ENCODE measurements at regions not wholly inside any gene's neighbourhood (a gene's known extent, or its start where the extent isn't known, plus 50 kb on each side); places are given as distances from the start of the nearest gene placed in this dataset.

DNA sequence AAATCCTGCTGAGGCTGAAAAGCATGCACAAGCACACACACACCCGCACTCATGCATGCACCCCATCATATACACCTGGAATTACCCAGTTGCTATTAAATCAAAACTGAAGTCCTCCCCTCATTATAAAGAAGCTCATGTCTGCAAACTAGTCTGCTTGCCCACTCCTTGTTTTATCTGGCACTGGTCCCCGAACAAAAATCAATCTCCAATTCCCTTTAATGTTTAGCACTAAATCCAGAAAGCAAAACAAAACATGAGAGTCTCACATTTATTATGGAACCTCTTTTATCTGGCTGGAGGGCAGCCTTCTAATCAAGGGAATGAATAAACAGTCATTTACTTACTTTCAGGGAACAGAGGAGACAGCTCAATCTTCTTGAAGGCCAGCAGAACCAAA is 1093.4 kb upstream of the FLRT2 start:
- CTCF ChIA-PET: no interaction called here
- BruUV-seq (replicated peaks): no TSS peak
- no peak for DNase-seq (ENCODE audit: low read depth, low spot score)

DNA sequence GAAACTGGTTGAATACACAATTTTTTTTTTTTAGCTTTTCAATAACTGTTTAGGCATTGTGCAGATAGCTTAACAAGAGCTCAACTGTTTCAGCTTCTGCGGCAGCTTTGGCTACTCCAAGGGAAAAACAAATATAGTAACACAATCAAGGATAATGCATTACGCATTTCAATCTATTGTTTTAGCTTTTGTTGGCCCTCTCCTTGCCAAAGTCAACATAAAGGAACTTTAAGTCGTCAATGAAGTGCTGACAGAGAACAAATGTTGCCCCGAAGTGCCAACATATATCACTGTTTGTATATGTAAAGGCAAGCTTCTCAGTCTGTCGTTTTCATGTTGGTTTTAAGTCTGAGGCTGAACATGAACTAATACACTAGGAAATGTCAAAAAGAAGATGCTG is 1087.4 kb upstream of the FLRT2 start:
- BruUV-seq (replicated peaks): no TSS peak
- intact Hi-C loops (cut with micrococcal nuclease; ENCODE audit: unreplicated experiment): no loop called here
- H3K9me3 ChIP-seq (ENCODE audit: control insufficient read depth, insufficient read depth, low read depth, low read length): no peaks in the 10 kb centered on the region

More for the DNA sequence above, 1093.4 kb upstream of the FLRT2 start:
- H3K27me3 ChIP-seq (ENCODE audit: control insufficient read depth, insufficient read depth, low read length): no peaks in the 10 kb centered on the region
- ATAC-seq: no peak
- no peaks in the 10 kb centered on the region for H3K4me1 ChIP-seq (ENCODE audit: control insufficient read depth, insufficient read depth, low read length)
- TF ChIP-seq, protein P1, sequence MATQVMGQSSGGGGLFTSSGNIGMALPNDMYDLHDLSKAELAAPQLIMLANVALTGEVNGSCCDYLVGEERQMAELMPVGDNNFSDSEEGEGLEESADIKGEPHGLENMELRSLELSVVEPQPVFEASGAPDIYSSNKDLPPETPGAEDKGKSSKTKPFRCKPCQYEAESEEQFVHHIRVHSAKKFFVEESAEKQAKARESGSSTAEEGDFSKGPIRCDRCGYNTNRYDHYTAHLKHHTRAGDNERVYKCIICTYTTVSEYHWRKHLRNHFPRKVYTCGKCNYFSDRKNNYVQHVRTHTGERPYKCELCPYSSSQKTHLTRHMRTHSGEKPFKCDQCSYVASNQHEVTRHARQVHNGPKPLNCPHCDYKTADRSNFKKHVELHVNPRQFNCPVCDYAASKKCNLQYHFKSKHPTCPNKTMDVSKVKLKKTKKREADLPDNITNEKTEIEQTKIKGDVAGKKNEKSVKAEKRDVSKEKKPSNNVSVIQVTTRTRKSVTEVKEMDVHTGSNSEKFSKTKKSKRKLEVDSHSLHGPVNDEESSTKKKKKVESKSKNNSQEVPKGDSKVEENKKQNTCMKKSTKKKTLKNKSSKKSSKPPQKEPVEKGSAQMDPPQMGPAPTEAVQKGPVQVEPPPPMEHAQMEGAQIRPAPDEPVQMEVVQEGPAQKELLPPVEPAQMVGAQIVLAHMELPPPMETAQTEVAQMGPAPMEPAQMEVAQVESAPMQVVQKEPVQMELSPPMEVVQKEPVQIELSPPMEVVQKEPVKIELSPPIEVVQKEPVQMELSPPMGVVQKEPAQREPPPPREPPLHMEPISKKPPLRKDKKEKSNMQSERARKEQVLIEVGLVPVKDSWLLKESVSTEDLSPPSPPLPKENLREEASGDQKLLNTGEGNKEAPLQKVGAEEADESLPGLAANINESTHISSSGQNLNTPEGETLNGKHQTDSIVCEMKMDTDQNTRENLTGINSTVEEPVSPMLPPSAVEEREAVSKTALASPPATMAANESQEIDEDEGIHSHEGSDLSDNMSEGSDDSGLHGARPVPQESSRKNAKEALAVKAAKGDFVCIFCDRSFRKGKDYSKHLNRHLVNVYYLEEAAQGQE (IDR thresholded peaks at IDR 0.05; ENCODE audit: insufficient read depth in 1 of 2, low read depth in 2 of 2, low read length in 1 of 2): no peak
- TF ChIP-seq SIN3A (IDR thresholded peaks at IDR 0.05; ENCODE audit: borderline replicate concordance, insufficient read depth, low read depth, low read length) (no peak), TCF7L2 (IDR thresholded peaks at IDR 0.05; ENCODE audit: low read depth, low read length) (no peak), POLR2AphosphoS5 (IDR thresholded peaks at IDR 0.05; ENCODE audit: low read depth, low read length) (no peak)
- TF ChIP-seq, protein P2, sequence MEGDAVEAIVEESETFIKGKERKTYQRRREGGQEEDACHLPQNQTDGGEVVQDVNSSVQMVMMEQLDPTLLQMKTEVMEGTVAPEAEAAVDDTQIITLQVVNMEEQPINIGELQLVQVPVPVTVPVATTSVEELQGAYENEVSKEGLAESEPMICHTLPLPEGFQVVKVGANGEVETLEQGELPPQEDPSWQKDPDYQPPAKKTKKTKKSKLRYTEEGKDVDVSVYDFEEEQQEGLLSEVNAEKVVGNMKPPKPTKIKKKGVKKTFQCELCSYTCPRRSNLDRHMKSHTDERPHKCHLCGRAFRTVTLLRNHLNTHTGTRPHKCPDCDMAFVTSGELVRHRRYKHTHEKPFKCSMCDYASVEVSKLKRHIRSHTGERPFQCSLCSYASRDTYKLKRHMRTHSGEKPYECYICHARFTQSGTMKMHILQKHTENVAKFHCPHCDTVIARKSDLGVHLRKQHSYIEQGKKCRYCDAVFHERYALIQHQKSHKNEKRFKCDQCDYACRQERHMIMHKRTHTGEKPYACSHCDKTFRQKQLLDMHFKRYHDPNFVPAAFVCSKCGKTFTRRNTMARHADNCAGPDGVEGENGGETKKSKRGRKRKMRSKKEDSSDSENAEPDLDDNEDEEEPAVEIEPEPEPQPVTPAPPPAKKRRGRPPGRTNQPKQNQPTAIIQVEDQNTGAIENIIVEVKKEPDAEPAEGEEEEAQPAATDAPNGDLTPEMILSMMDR (IDR thresholded peaks at IDR 0.05): no peak
- intact Hi-C loops (cut with micrococcal nuclease; ENCODE audit: unreplicated experiment) (no loop called here), in situ Hi-C loops (cut with HindIII; ENCODE audit: low pct_unique_long_range_greater_than_20kb, low sequenced_read_pairs) (no loop called here)
- H3K27ac ChIP-seq (ENCODE audit: low read length): no peak overlapping the region
- POLR2A ChIA-PET: no interaction called here
- no peaks in the 10 kb centered on the region for H3K36me3 ChIP-seq (ENCODE audit: control insufficient read depth, insufficient read depth, low read length)
- no peaks in the 10 kb centered on the region for H3K9me3 ChIP-seq (ENCODE audit: control insufficient read depth, insufficient read depth, low read depth, low read length)
- H3K4me3 ChIP-seq (ENCODE audit: low read depth in 2 of 2, low read length in 2 of 2): no peak overlapping the region

More for the DNA sequence above, 1087.4 kb upstream of the FLRT2 start:
- no peaks in the 10 kb centered on the region for H3K27me3 ChIP-seq (ENCODE audit: control insufficient read depth, insufficient read depth, low read length)
- ATAC-seq: no peak
- no peaks in the 10 kb centered on the region for H3K36me3 ChIP-seq (ENCODE audit: control insufficient read depth, insufficient read depth, low read length)
- POLR2A ChIA-PET: no interaction called here
- no peak overlapping the region for H3K4me3 ChIP-seq (ENCODE audit: low read depth in 2 of 2, low read length in 2 of 2)
- no peak overlapping the region for H3K27ac ChIP-seq (ENCODE audit: low read length)
- CTCF ChIA-PET: no interaction called here
- no peaks in the 10 kb centered on the region for H3K4me1 ChIP-seq (ENCODE audit: control insufficient read depth, insufficient read depth, low read length)
- no peak for DNase-seq (ENCODE audit: low read depth, low spot score)
- TF ChIP-seq, protein P1 (IDR thresholded peaks at IDR 0.05; ENCODE audit: insufficient read depth in 1 of 2, low read depth in 2 of 2, low read length in 1 of 2): no peak
- TF ChIP-seq POLR2AphosphoS5 (IDR thresholded peaks at IDR 0.05; ENCODE audit: low read depth, low read length): no peak
- no peak for TF ChIP-seq TCF7L2 (IDR thresholded peaks at IDR 0.05; ENCODE audit: low read depth, low read length)
- TF ChIP-seq SIN3A (IDR thresholded peaks at IDR 0.05; ENCODE audit: borderline replicate concordance, insufficient read depth, low read depth, low read length): no peak
- TF ChIP-seq, protein P2 (IDR thresholded peaks at IDR 0.05): no peak
- in situ Hi-C loops (cut with HindIII; ENCODE audit: low pct_unique_long_range_greater_than_20kb, low sequenced_read_pairs): no loop called here
